Mesodermal cell (in vitro differentiated cells): ENCODE measurements at regions not wholly inside any gene's neighbourhood (a gene's known extent, or its start where the extent isn't known, plus 50 kb on each side); places are given as distances from the start of the nearest gene placed in this dataset.

Experiments
- H3K27ac ChIP-seq: 2 replicates; pipeline ENCODE4 v1.7.0; 2013; ENCODE audit warnings: mild to moderate bottlenecking, low read depth, low read length, moderate library complexity; ENCODE audit not compliant: severe bottlenecking
- H3K36me3 ChIP-seq: 2 replicates; pipeline ENCODE4 v1.7.1; 2013; ENCODE audit warnings: mild to moderate bottlenecking, low read length, moderate library complexity; ENCODE audit not compliant: control insufficient read depth, insufficient read depth
- H3K4me1 ChIP-seq: one replicate; pipeline ENCODE4 v1.7.1; 2013; ENCODE audit warnings: mild to moderate bottlenecking, low read length; ENCODE audit not compliant: insufficient read depth, control insufficient read depth, poor library complexity, severe bottlenecking
- H3K4me3 ChIP-seq: 2 replicates; pipeline ENCODE4 v1.7.0; 2013; ENCODE audit warnings: low read length, control low read depth, mild to moderate bottlenecking; ENCODE audit not compliant: insufficient read depth, poor library complexity, severe bottlenecking; ENCODE audit errors: extremely low read depth
- H3K9me3 ChIP-seq: 2 replicates; pipeline ENCODE4 v1.7.1; 2013; ENCODE audit warnings: mild to moderate bottlenecking, low read length, moderate library complexity; ENCODE audit not compliant: control insufficient read depth
- WGBS, 2 experiments: methylation state at CpG; one replicate each; pipeline ENCODE4 v1.1.5; 2013; ENCODE audit warnings: missing lambda C conversion rate in 2 of 2; ENCODE audit not compliant: insufficient coverage in 2 of 2; 5-methylcytosine and 5-hydroxymethylcytosine counted together

- Histone ChIP-seq H3K9me3 (no peaks in the 10 kb centered on the region), H3K4me3 (no peak overlapping the region), H3K27ac (no peak overlapping the region), H3K36me3 (no peaks in the 10 kb centered on the region), H3K4me1 (no peaks in the 10 kb centered on the region)
Observed at GRCh38 chr9:10957878-10958277, 345.1 kb upstream of the PTPRD start.

- Histone ChIP-seq H3K9me3 (no peaks in the 10 kb centered on the region), H3K36me3 (no peaks in the 10 kb centered on the region), H3K27ac (no peak overlapping the region), H3K4me3 (no peak overlapping the region), H3K4me1 (no peaks in the 10 kb centered on the region)
- WGBS, 2 experiments, result 100% methylated on average over 1 of the region's 4 CpGs; no CpG with 5 or more reads in 1 of the 2 experiments
Observed at GRCh38 chr9:10961883-10962282, 349.1 kb upstream of the PTPRD start.

- Histone ChIP-seq H3K4me1 (no peaks in the 10 kb centered on the region), H3K27ac (no peak overlapping the region), H3K9me3 (no peaks in the 10 kb centered on the region), H3K4me3 (no peak overlapping the region), H3K36me3 (no peaks in the 10 kb centered on the region)
- no CpG with 5 or more reads among the region's 1 CpG for WGBS, 2 experiments
Observed at GRCh38 chr9:10983251-10983650, 370.4 kb upstream of the PTPRD start.

DNA sequence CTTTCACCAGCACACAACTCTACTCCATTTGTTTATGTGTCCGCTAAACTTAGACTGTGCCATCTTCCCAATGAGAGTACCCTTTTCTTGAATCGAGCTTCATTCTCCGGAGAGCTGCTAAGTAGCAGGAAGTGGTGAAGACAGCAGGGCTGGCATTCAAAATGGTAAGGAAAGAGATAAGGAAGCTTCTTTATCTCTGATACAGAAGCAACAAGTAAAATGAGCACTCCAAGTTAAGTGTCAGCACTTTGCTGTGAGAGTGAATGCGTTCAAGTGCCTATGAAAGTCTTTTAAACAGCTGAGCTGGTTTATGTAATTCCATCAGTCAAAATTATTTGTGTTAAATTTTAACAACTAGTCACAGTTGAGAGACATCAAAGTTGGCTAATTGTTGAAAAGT is 386.8 kb upstream of the PTPRD start:
- Histone ChIP-seq H3K27ac (no peak overlapping the region), H3K4me1 (peaks cover 5% of the 10 kb centered on the region), H3K9me3 (no peaks in the 10 kb centered on the region), H3K4me3 (no peak overlapping the region), H3K36me3 (no peaks in the 10 kb centered on the region)
- WGBS, 2 experiments, result 90 to 93% methylated on average over 3 to 4 of the region's 4 CpGs

DNA sequence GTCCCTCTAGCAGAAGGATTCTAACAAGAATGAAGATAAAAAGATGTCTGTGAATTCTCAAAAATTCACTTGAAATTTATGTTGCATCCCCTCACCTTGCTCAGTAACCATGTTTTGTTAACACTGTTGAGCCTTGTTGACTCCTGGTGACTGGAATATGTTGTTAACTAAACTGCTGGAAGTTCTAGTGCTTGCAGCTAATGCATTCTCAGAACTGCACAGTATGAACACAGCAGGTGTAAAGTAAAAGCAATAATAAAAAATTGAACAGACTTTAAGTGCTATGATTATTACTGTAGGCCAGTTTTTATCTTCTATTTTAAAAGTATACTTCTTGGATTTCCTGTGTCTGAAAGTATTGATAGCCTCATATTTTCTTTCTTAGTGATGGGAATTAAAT is 388.7 kb upstream of the PTPRD start:
- Histone ChIP-seq H3K4me1 (peaks cover 5% of the 10 kb centered on the region), H3K27ac (no peak overlapping the region), H3K9me3 (no peaks in the 10 kb centered on the region), H3K36me3 (no peaks in the 10 kb centered on the region), H3K4me3 (no peak overlapping the region)

DNA sequence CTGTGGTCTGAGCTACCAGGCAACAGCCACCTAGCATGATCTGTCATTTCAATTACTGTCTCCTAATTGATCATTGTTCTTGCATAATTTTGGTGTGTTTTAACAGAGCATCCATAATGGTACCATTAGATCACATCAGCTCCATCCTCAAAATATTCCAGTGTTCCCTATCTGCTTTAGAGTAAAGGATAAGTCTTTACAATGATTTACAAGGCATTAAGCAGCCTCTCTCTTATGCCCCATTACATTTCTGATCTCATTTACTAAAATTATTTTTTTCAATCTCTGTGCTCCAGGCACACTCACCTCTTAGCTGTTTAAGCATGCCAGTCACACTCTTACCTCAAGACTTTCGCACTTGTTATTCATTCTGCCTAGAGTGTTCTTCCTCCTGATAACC is 389.9 kb upstream of the PTPRD start:
- H3K27ac ChIP-seq, result no peak overlapping the region
- 50 to 70% methylated on average over 1 of the region's 1 CpG for WGBS, 2 experiments
- no peak overlapping the region for H3K4me3 ChIP-seq
- no peaks in the 10 kb centered on the region for H3K9me3 ChIP-seq
- H3K36me3 ChIP-seq, result no peaks in the 10 kb centered on the region
- H3K4me1 ChIP-seq, result peaks cover 5% of the 10 kb centered on the region

DNA sequence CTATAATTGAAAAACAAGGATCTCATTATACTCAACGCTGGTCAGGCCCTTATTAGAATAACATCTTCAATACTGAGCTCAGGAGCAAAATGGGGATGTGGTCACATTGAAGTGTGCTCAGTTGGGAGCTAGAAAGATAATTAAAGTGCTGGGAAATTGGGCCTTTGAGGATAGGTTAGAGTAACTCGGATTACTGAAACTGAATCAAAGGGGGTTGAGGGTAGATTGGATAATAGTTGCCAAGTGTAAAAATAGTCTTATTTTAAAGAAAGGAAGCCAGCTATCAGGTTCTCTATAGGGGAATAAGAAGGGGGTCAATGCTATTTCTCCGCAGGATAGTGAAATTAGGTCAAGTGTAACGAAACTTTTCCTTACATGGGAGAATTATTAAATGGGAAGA is 391.0 kb upstream of the PTPRD start:
- Histone ChIP-seq H3K9me3 (no peaks in the 10 kb centered on the region), H3K27ac (no peak overlapping the region), H3K4me3 (no peak overlapping the region), H3K36me3 (no peaks in the 10 kb centered on the region), H3K4me1 (peaks cover 5% of the 10 kb centered on the region)
- WGBS, 2 experiments, result 93 to 100% methylated on average over 2 to 3 of the region's 4 CpGs

- no peaks in the 10 kb centered on the region for H3K4me1 ChIP-seq
- H3K4me3 ChIP-seq, result no peak overlapping the region
- no peaks in the 10 kb centered on the region for H3K9me3 ChIP-seq
- 95 to 97% methylated on average over 6 to 7 of the region's 7 CpGs for WGBS, 2 experiments
- H3K36me3 ChIP-seq, result no peaks in the 10 kb centered on the region
- no peak overlapping the region for H3K27ac ChIP-seq
Observed at GRCh38 chr9:11011696-11012095, 398.9 kb upstream of the PTPRD start.

GRCh38 chr9:11016081-11016480 is 403.3 kb upstream of the PTPRD start:
- H3K27ac ChIP-seq, result no peak overlapping the region
- H3K36me3 ChIP-seq, result no peaks in the 10 kb centered on the region
- H3K4me3 ChIP-seq, result no peak overlapping the region
- 100% methylated on average over 2 of the region's 2 CpGs for WGBS, 2 experiments
- H3K4me1 ChIP-seq, result no peaks in the 10 kb centered on the region
- no peaks in the 10 kb centered on the region for H3K9me3 ChIP-seq

DNA sequence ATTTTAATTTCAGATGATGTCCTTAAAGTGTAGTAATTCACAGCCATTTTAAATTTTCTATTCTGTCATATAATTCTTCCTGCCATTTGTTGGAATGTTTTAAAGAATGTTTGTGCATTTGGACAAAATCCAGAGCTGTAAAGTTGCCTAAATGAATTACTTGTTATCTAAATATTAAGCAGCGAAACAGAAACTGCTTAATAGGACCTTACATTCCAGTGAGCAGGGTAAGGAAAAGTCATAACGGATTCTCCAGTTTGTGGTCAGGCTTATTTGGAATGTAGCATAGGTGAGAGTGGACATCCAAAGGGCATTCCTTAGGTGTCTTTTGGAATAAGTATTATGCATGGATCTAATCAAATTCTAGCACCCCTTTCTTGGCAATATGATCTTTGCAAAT is 410.4 kb upstream of the PTPRD start:
- Histone ChIP-seq H3K9me3 (no peaks in the 10 kb centered on the region), H3K4me1 (no peaks in the 10 kb centered on the region), H3K36me3 (no peaks in the 10 kb centered on the region), H3K27ac (no peak overlapping the region), H3K4me3 (no peak overlapping the region)
- 88 to 95% methylated on average over 1 to 2 of the region's 2 CpGs for WGBS, 2 experiments

GRCh38 chr9:11025775-11026174 is 413.0 kb upstream of the PTPRD start:
- no CpG with 5 or more reads among the region's 2 CpGs for WGBS, 2 experiments
- Histone ChIP-seq H3K27ac (no peak overlapping the region), H3K4me3 (no peak overlapping the region), H3K4me1 (no peaks in the 10 kb centered on the region), H3K36me3 (no peaks in the 10 kb centered on the region), H3K9me3 (no peaks in the 10 kb centered on the region)

GRCh38 chr9:11038366-11038765 is 425.6 kb upstream of the PTPRD start:
- Histone ChIP-seq H3K36me3 (no peaks in the 10 kb centered on the region), H3K9me3 (no peaks in the 10 kb centered on the region)
- WGBS, 2 experiments, result 82 to 94% methylated on average over 4 to 5 of the region's 7 CpGs

More at GRCh38 chr9:11038366-11038765, 425.6 kb upstream of the PTPRD start:
- H3K4me3 ChIP-seq, result no peak overlapping the region
- no peak overlapping the region for H3K27ac ChIP-seq
- no peaks in the 10 kb centered on the region for H3K4me1 ChIP-seq
